H1 (cell line): ENCODE measurements at regions not wholly inside any gene's neighbourhood (a gene's known extent, or its start where the extent isn't known, plus 50 kb on each side); places are given as distances from the start of the nearest gene placed in this dataset.

ENCODE experiments used
- CTCF ChIA-PET: fragments of 300-600 bp; sonication (Branson Sonifier 250); formaldehyde crosslinking; loops from one replicate; lab custom pipeline; 2021; ENCODE audit not compliant: partially characterized antibody; lab: Charles Lee
- POLR2A ChIA-PET: fragments of 300-600 bp; sonication (Branson Sonifier 250); formaldehyde crosslinking; loops from one replicate; lab custom pipeline; 2021; ENCODE audit warnings: inconsistent platforms; ENCODE audit not compliant: partially characterized antibody; lab: Charles Lee
- DNase-seq, 2 experiments: peaks; one replicate each; pipeline versions ENCODE4 v3.0.0 to v3.0.0-alpha.2; 2010 to 2022; ENCODE audit warnings: low spot score in 2 of 2, low read depth in 1 of 2, mixed read lengths in 1 of 2
- FAIRE-seq: peaks from 2 replicates; lab custom pipeline; 2011; peaks lifted over from hg19 to GRCh38; lab: Jason Lieb, UNC
- H2AFZ ChIP-seq: 2 replicates; pipeline ENCODE4 v1.8.1; 2012; ENCODE audit warnings: low read length, inconsistent platforms
- H2AK5ac ChIP-seq: 2 replicates; pipeline ENCODE4 v1.6.1; 2013; ENCODE audit warnings: low read depth, low read length
- H2BK120ac ChIP-seq: replicated peaks from 2 replicates; pipeline ENCODE3; 2013; ENCODE audit warnings: low read depth, low read length, inconsistent platforms
- H2BK12ac ChIP-seq: 2 replicates; pipeline ENCODE4 v1.6.1; 2013; ENCODE audit warnings: low read depth, low read length
- H2BK15ac ChIP-seq: 2 replicates; pipeline ENCODE4 v1.6.1; 2013; ENCODE audit warnings: low read length
- H2BK20ac ChIP-seq: 2 replicates; pipeline ENCODE4 v1.6.1; 2013; ENCODE audit warnings: low read length
- H2BK5ac ChIP-seq: 2 replicates; pipeline ENCODE4 v1.6.1; 2013; ENCODE audit warnings: low read depth, low read length
- H3K14ac ChIP-seq: 2 replicates; pipeline ENCODE4 v1.6.1; 2013; ENCODE audit warnings: inconsistent platforms; ENCODE audit not compliant: insufficient read length
- H3K18ac ChIP-seq: 2 replicates; pipeline ENCODE4 v1.6.1; 2013; ENCODE audit warnings: low read length; ENCODE audit errors: extremely low read depth
- H3K23ac ChIP-seq: 2 replicates; pipeline ENCODE4 v1.6.1; 2013; ENCODE audit warnings: inconsistent platforms; ENCODE audit not compliant: insufficient read length
- H3K23me2 ChIP-seq: 2 replicates; pipeline ENCODE4 v1.6.1; 2013; ENCODE audit warnings: low read depth, low read length
- H3K27ac ChIP-seq: 2 replicates; pipeline ENCODE4 v1.6.1; 2011; ENCODE audit warnings: low read depth, low read length, inconsistent platforms
- H3K27me3 ChIP-seq, 4 experiments: replicated peaks in 1 of 4; 1 replicate in 1 of 4; 2 replicates in 3 of 4; pipeline versions ENCODE4 v1.6.1 to v1.8.1; 2011 to 2013; ENCODE audit warnings: low read length in 3 of 4, mild to moderate bottlenecking in 3 of 4, inconsistent platforms in 2 of 4, mixed read lengths in 2 of 4, moderate library complexity in 1 of 4; ENCODE audit not compliant: control insufficient read depth in 3 of 4, insufficient read depth in 3 of 4; ENCODE audit errors: extremely low read depth in 1 of 4
- H3K36me3 ChIP-seq, 4 experiments: 2 replicates each; pipeline versions ENCODE4 v1.6.1 to v1.8.1; 2011 to 2013; ENCODE audit warnings: mild to moderate bottlenecking in 4 of 4, low read length in 3 of 4, moderate library complexity in 2 of 4, control low read depth in 1 of 4, inconsistent platforms in 1 of 4; ENCODE audit not compliant: insufficient read depth in 4 of 4, control insufficient read depth in 2 of 4
- H3K4ac ChIP-seq: replicated peaks from 2 replicates; pipeline ENCODE3; 2013; ENCODE audit warnings: low read length, low read depth, mixed read lengths, inconsistent platforms; ENCODE audit not compliant: insufficient read length
- H3K4me1 ChIP-seq, 4 experiments: replicated peaks in 1 of 4; 1 replicate in 1 of 4; 2 replicates in 3 of 4; pipeline versions ENCODE4 v1.6.1 to v1.8.1; 2011 to 2013; ENCODE audit warnings: low read length in 3 of 4, inconsistent platforms in 2 of 4, mixed read lengths in 1 of 4; ENCODE audit not compliant: insufficient read depth in 4 of 4, control insufficient read depth in 3 of 4
- H3K4me2 ChIP-seq, 2 experiments: 2 replicates each; pipeline versions ENCODE4 v1.6.1 to v1.8.1; 2011 to 2013; ENCODE audit warnings: low read depth in 2 of 2, low read length in 2 of 2, control low read depth in 1 of 2, inconsistent platforms in 1 of 2, mild to moderate bottlenecking in 1 of 2; ENCODE audit not compliant: insufficient read depth in 1 of 2
- H3K4me3 ChIP-seq, 4 experiments: fragments of 200-600, 300-600 bp in 1 of 4; sonication (generic), shearing (Covaris generic), sonication (Bioruptor Twin) in 1 of 4; 2 replicates each; pipeline versions ENCODE4 v1.5.1 to v1.8.1; 2011 to 2016; ENCODE audit warnings: low read length in 4 of 4, low read depth in 3 of 4, control low read depth in 2 of 4, inconsistent platforms in 2 of 4, mild to moderate bottlenecking in 2 of 4, mixed read lengths in 1 of 4, moderate library complexity in 1 of 4; ENCODE audit not compliant: insufficient read depth in 2 of 4; ENCODE audit errors: extremely low read depth in 1 of 4
- H3K56ac ChIP-seq: replicated peaks from 2 replicates; pipeline ENCODE3; 2013; ENCODE audit warnings: low read depth, mild to moderate bottlenecking, mixed read lengths, low read length, inconsistent platforms; ENCODE audit not compliant: insufficient read length
- H3K79me1 ChIP-seq: 2 replicates; pipeline ENCODE4 v1.6.1; 2013; ENCODE audit warnings: low read depth, low read length, control low read depth
- H3K79me2 ChIP-seq, 2 experiments: 2 replicates each; pipeline versions ENCODE4 v1.6.1 to v1.8.1; 2012 to 2013; ENCODE audit warnings: low read length in 2 of 2, mild to moderate bottlenecking in 2 of 2, inconsistent platforms in 1 of 2; ENCODE audit not compliant: insufficient read depth in 2 of 2, control insufficient read depth in 1 of 2
- H3K9ac ChIP-seq, 4 experiments: replicated peaks in 1 of 4; 1 replicate in 1 of 4; 2 replicates in 3 of 4; pipeline versions ENCODE4 v1.6.1 to v1.8.1; 2011 to 2013; ENCODE audit warnings: low read depth in 3 of 4, low read length in 3 of 4, control low read depth in 2 of 4, mild to moderate bottlenecking in 2 of 4, moderate library complexity in 2 of 4, inconsistent platforms in 1 of 4; ENCODE audit errors: extremely low read depth in 1 of 4
- H3K9me3 ChIP-seq, 2 experiments: 2 replicates each; pipeline versions ENCODE4 v1.6.1 to v1.8.1; 2012 to 2013; ENCODE audit warnings: mild to moderate bottlenecking in 2 of 2, moderate library complexity in 2 of 2, control low read depth in 1 of 2, inconsistent platforms in 1 of 2, low read depth in 1 of 2, low read length in 1 of 2, mixed read lengths in 1 of 2; ENCODE audit not compliant: insufficient read depth in 2 of 2
- H4K20me1 ChIP-seq, 2 experiments: replicated peaks in 1 of 2; 2 replicates each; pipeline versions ENCODE3 to v1.8.1; 2011 to 2013; ENCODE audit warnings: inconsistent platforms in 2 of 2, low read length in 2 of 2, mild to moderate bottlenecking in 1 of 2; ENCODE audit not compliant: insufficient read depth in 2 of 2, control insufficient read depth in 1 of 2
- H4K5ac ChIP-seq: 2 replicates; pipeline ENCODE4 v1.6.1; 2013; ENCODE audit warnings: low read length, low read depth, mixed read lengths, inconsistent platforms; ENCODE audit not compliant: insufficient read length
- H4K8ac ChIP-seq: 2 replicates; pipeline ENCODE4 v1.8.0; 2013; ENCODE audit warnings: mild to moderate bottlenecking, moderate library complexity, low read length, inconsistent platforms; ENCODE audit not compliant: insufficient read depth; ENCODE audit errors: extremely low read depth
- H4K91ac ChIP-seq: replicated peaks from 2 replicates; pipeline ENCODE3; 2013; ENCODE audit warnings: low read length, mixed read lengths, inconsistent platforms; ENCODE audit not compliant: insufficient read length
- CHD2 ChIP-seq: IDR thresholded peaks from 2 replicates; pipeline ENCODE4 v1.6.1; 2012; ENCODE audit warnings: low read length, improper control_type of control experiment
- EGR1 ChIP-seq: IDR thresholded peaks from 2 replicates; pipeline ENCODE4 v1.6.1; 2011; ENCODE audit warnings: low read depth, low read length, borderline replicate concordance
- KDM5A ChIP-seq: fragments of 200-600 bp; IDR thresholded peaks from 2 replicates; pipeline ENCODE4 v1.7.1; 2012; ENCODE audit warnings: mild to moderate bottlenecking, low read length, inconsistent platforms, mixed read lengths
- MAFK ChIP-seq: IDR thresholded peaks from 2 replicates; pipeline ENCODE4 v1.6.1; 2012; ENCODE audit warnings: low read depth, mild to moderate bottlenecking, improper control_type of control experiment, low read length
- NRF1 ChIP-seq: IDR thresholded peaks from 2 replicates; pipeline ENCODE4 v1.6.1; 2011; ENCODE audit warnings: mild to moderate bottlenecking, low read depth, low read length, improper control_type of control experiment
- TAF7 ChIP-seq: optimal IDR thresholded peaks from 2 replicates; pipeline ENCODE3; 2011; ENCODE audit warnings: low read depth, mild to moderate bottlenecking, inconsistent platforms, low read length, moderate library complexity, borderline replicate concordance
- WGBS, 2 experiments: shearing (Covaris generic) in 1 of 2; methylation state at CpG; one replicate each; pipeline versions ENCODE4 v1.1.6 to v1.1.7; 2013 to 2015; ENCODE audit warnings: low lambda C conversion rate in 2 of 2, mixed read lengths in 2 of 2, inconsistent platforms in 1 of 2, low coverage in 1 of 2, missing lambda C conversion rate in 1 of 2; ENCODE audit not compliant: insufficient replicate concordance in 2 of 2, insufficient coverage in 1 of 2, insufficient read length in 1 of 2; ENCODE audit errors: extremely low coverage in 1 of 2, missing lambda C conversion rate in 1 of 2; 5-methylcytosine and 5-hydroxymethylcytosine counted together

- CTCF ChIA-PET: no interaction called here
Measured at GRCh38 chr3:96750094-96750767, 64.2 kb upstream of the EPHA6 start.

More at GRCh38 chr3:96750094-96750767, 64.2 kb upstream of the EPHA6 start:
- Histone ChIP-seq H3K9ac (no peak overlapping the region), H3K14ac (no peak overlapping the region), H3K79me2 (no peaks in the 10 kb centered on the region), H2BK5ac (no peak overlapping the region), H2AFZ (no peak overlapping the region), H3K79me1 (no peaks in the 10 kb centered on the region), H4K5ac (no peak overlapping the region), H3K36me3 (no peaks in the 10 kb centered on the region), H3K4me1 (no peaks in the 10 kb centered on the region; a peak in 1 of 7 replicates), H2BK12ac (no peak overlapping the region), H3K4ac (no peak overlapping the region), H3K27ac (no peak overlapping the region), H2BK120ac (no peak overlapping the region), H2AK5ac (no peak overlapping the region), H2BK20ac (no peak overlapping the region), H3K27me3 (no peaks in the 10 kb centered on the region), H3K18ac (no peak overlapping the region), H3K23me2 (no peaks in the 10 kb centered on the region), H3K9me3 (no peaks in the 10 kb centered on the region), H2BK15ac (no peak overlapping the region), H4K20me1 (no peaks in the 10 kb centered on the region), H4K8ac (no peak overlapping the region), H3K4me3 (no peak overlapping the region), H3K23ac (no peak overlapping the region), H3K56ac (no peak overlapping the region), H3K4me2 (no peak overlapping the region), H4K91ac (no peak overlapping the region)
- POLR2A ChIA-PET: no interaction called here
- 89% methylated on average over 2 of the region's 2 CpGs; no CpG with 5 or more reads in 1 of the 2 experiments for WGBS, 2 experiments
- DNase-seq (no peak), FAIRE-seq (no peak)
- TF ChIP-seq TAF7 (no peak), CHD2 (no peak), KDM5A (no peak), EGR1 (no peak), NRF1 (no peak), MAFK (no peak)
